ENCODE measurements at regions not wholly inside any gene's neighbourhood (a gene's known extent, or its start where the extent isn't known, plus 50 kb on each side); places are given as distances from the start of the nearest gene placed in this dataset.

GRCh38 chrX:39164212-39164611 lies 363.0 kb downstream of the MID1IP1 start:
- Histone ChIP-seq H3K79me2 (replicated peaks; ENCODE audit: insufficient read depth, low read length) (no peaks in the 10 kb centered on the region), H3K9ac (ENCODE audit: low read length) (no peak overlapping the region), H3K27ac (ENCODE audit: low read length) (no peak overlapping the region), H3K9me2 (ENCODE audit: insufficient read depth, low read length) (no peaks in the 10 kb centered on the region), H3K9me3 (ENCODE audit: low read length) (no peaks in the 10 kb centered on the region), H3F3A (ENCODE audit: insufficient read depth, low read length, poor library complexity, severe bottlenecking) (no peaks in the 10 kb centered on the region), H3K36me3 (ENCODE audit: insufficient read depth, low read length) (no peaks in the 10 kb centered on the region), H2AFZ (ENCODE audit: low read depth, low read length) (no peak overlapping the region), H3K4me3 (ENCODE audit: low read length) (no peak overlapping the region), H4K20me1 (ENCODE audit: insufficient read depth) (no peaks in the 10 kb centered on the region), H3K27me3 (ENCODE audit: insufficient read depth, low read depth, low read length) (peaks cover 12% of the 10 kb centered on the region), H3K4me2 (ENCODE audit: low read length) (no peak overlapping the region)
- TF ChIP-seq RAD21 (conservative IDR thresholded peaks at IDR 0.05) (no peak), EZH2 (IDR thresholded peaks at IDR 0.05; ENCODE audit: borderline replicate concordance, insufficient read depth, low read length, poor library complexity, severe bottlenecking) (no peak), MXI1 (conservative IDR thresholded peaks at IDR 0.05; ENCODE audit: poor library complexity, severe bottlenecking) (no peak), POLR2AphosphoS5 (IDR thresholded peaks at IDR 0.05) (no peak), SMC3 (conservative IDR thresholded peaks at IDR 0.05; ENCODE audit: poor library complexity) (no peak), EP300 (conservative IDR thresholded peaks at IDR 0.05; ENCODE audit: poor library complexity, severe bottlenecking) (no peak), TAF1 (IDR thresholded peaks at IDR 0.05; ENCODE audit: low read depth) (no peak)
- TF ChIP-seq, protein P1, sequence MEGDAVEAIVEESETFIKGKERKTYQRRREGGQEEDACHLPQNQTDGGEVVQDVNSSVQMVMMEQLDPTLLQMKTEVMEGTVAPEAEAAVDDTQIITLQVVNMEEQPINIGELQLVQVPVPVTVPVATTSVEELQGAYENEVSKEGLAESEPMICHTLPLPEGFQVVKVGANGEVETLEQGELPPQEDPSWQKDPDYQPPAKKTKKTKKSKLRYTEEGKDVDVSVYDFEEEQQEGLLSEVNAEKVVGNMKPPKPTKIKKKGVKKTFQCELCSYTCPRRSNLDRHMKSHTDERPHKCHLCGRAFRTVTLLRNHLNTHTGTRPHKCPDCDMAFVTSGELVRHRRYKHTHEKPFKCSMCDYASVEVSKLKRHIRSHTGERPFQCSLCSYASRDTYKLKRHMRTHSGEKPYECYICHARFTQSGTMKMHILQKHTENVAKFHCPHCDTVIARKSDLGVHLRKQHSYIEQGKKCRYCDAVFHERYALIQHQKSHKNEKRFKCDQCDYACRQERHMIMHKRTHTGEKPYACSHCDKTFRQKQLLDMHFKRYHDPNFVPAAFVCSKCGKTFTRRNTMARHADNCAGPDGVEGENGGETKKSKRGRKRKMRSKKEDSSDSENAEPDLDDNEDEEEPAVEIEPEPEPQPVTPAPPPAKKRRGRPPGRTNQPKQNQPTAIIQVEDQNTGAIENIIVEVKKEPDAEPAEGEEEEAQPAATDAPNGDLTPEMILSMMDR (IDR thresholded peaks at IDR 0.05; ENCODE audit: poor library complexity, severe bottlenecking), result no peak
- TF ChIP-seq, protein P2, sequence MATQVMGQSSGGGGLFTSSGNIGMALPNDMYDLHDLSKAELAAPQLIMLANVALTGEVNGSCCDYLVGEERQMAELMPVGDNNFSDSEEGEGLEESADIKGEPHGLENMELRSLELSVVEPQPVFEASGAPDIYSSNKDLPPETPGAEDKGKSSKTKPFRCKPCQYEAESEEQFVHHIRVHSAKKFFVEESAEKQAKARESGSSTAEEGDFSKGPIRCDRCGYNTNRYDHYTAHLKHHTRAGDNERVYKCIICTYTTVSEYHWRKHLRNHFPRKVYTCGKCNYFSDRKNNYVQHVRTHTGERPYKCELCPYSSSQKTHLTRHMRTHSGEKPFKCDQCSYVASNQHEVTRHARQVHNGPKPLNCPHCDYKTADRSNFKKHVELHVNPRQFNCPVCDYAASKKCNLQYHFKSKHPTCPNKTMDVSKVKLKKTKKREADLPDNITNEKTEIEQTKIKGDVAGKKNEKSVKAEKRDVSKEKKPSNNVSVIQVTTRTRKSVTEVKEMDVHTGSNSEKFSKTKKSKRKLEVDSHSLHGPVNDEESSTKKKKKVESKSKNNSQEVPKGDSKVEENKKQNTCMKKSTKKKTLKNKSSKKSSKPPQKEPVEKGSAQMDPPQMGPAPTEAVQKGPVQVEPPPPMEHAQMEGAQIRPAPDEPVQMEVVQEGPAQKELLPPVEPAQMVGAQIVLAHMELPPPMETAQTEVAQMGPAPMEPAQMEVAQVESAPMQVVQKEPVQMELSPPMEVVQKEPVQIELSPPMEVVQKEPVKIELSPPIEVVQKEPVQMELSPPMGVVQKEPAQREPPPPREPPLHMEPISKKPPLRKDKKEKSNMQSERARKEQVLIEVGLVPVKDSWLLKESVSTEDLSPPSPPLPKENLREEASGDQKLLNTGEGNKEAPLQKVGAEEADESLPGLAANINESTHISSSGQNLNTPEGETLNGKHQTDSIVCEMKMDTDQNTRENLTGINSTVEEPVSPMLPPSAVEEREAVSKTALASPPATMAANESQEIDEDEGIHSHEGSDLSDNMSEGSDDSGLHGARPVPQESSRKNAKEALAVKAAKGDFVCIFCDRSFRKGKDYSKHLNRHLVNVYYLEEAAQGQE (IDR thresholded peaks at IDR 0.05; ENCODE audit: borderline replicate concordance), result no peak

DNA sequence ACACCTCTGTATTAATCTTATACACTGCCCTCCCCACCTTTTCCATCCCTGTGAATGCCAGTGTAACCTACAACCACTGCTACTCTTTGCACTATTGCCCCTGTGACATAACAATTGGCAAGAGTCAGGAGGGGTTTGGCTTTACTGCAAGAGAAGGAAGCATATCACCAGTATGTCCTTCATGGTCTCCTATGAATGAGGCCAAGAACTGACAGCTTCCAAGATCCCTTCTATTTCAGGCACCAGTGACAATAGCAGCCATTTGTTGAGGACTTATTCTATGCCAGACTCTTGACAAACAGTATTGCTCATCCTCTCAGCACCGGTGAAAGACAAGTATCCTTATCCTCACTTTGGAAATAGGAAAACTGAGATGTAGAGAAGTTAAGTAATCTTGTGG lies 363.9 kb downstream of the MID1IP1 start:
- Histone ChIP-seq H3F3A (ENCODE audit: insufficient read depth, low read length, poor library complexity, severe bottlenecking) (no peaks in the 10 kb centered on the region), H2AFZ (ENCODE audit: low read depth, low read length) (no peak overlapping the region), H3K4me3 (ENCODE audit: low read length) (no peak overlapping the region), H3K27ac (ENCODE audit: low read length) (no peak overlapping the region), H3K9me3 (ENCODE audit: low read length) (no peaks in the 10 kb centered on the region), H3K4me2 (ENCODE audit: low read length) (no peak overlapping the region), H3K36me3 (ENCODE audit: insufficient read depth, low read length) (no peaks in the 10 kb centered on the region), H3K79me2 (replicated peaks; ENCODE audit: insufficient read depth, low read length) (no peaks in the 10 kb centered on the region), H3K9ac (ENCODE audit: low read length) (no peak overlapping the region), H3K27me3 (ENCODE audit: insufficient read depth, low read depth, low read length) (peaks cover 12% of the 10 kb centered on the region), H4K20me1 (ENCODE audit: insufficient read depth) (no peaks in the 10 kb centered on the region), H3K9me2 (ENCODE audit: insufficient read depth, low read length) (no peaks in the 10 kb centered on the region)
- no peak for TF ChIP-seq MXI1 (conservative IDR thresholded peaks at IDR 0.05; ENCODE audit: poor library complexity, severe bottlenecking)

- Histone ChIP-seq H3K4me2 (ENCODE audit: low read length) (no peak overlapping the region), H3K9me3 (ENCODE audit: low read length) (no peaks in the 10 kb centered on the region), H2AFZ (ENCODE audit: low read depth, low read length) (no peak overlapping the region), H3K27ac (ENCODE audit: low read length) (no peak overlapping the region), H3K27me3 (ENCODE audit: insufficient read depth, low read depth, low read length) (peaks cover 12% of the 10 kb centered on the region), H3K79me2 (replicated peaks; ENCODE audit: insufficient read depth, low read length) (no peaks in the 10 kb centered on the region), H3K9me2 (ENCODE audit: insufficient read depth, low read length) (no peaks in the 10 kb centered on the region), H3F3A (ENCODE audit: insufficient read depth, low read length, poor library complexity, severe bottlenecking) (no peaks in the 10 kb centered on the region), H3K36me3 (ENCODE audit: insufficient read depth, low read length) (no peaks in the 10 kb centered on the region), H3K9ac (ENCODE audit: low read length) (no peak overlapping the region), H4K20me1 (ENCODE audit: insufficient read depth) (no peaks in the 10 kb centered on the region), H3K4me3 (ENCODE audit: low read length) (no peak overlapping the region)
- TF ChIP-seq EZH2 (IDR thresholded peaks at IDR 0.05; ENCODE audit: borderline replicate concordance, insufficient read depth, low read length, poor library complexity, severe bottlenecking) (no peak), RAD21 (conservative IDR thresholded peaks at IDR 0.05) (no peak), POLR2AphosphoS5 (IDR thresholded peaks at IDR 0.05) (no peak), SMC3 (conservative IDR thresholded peaks at IDR 0.05; ENCODE audit: poor library complexity) (no peak), MXI1 (conservative IDR thresholded peaks at IDR 0.05; ENCODE audit: poor library complexity, severe bottlenecking) (no peak), EP300 (conservative IDR thresholded peaks at IDR 0.05; ENCODE audit: poor library complexity, severe bottlenecking) (no peak), TAF1 (IDR thresholded peaks at IDR 0.05; ENCODE audit: low read depth) (no peak)
- TF ChIP-seq, protein P1 (IDR thresholded peaks at IDR 0.05; ENCODE audit: poor library complexity, severe bottlenecking), result no peak
- TF ChIP-seq, protein P2 (IDR thresholded peaks at IDR 0.05; ENCODE audit: borderline replicate concordance), result no peak
Observed at GRCh38 chrX:39165773-39166172, 364.5 kb downstream of the MID1IP1 start.
